NOMO-1 treated with dmso at 0.1 percent for 144 hours (cell line): ENCODE measurements at regions not wholly inside any gene's neighbourhood (a gene's known extent, or its start where the extent isn't known, plus 50 kb on each side); places are given as distances from the start of the nearest gene placed in this dataset.
"Not testable (repeated sequence)": the region's sequence is repeated elsewhere in the genome, so short reads cannot be mapped to it uniquely, and the experiment has no call there.

Experiments used
- DNase-seq: peaks from one replicate; lab custom pipeline; 2025; ENCODE audit not compliant: unreplicated experiment; lab: John Stamatoyannopoulos, UW

DNA sequence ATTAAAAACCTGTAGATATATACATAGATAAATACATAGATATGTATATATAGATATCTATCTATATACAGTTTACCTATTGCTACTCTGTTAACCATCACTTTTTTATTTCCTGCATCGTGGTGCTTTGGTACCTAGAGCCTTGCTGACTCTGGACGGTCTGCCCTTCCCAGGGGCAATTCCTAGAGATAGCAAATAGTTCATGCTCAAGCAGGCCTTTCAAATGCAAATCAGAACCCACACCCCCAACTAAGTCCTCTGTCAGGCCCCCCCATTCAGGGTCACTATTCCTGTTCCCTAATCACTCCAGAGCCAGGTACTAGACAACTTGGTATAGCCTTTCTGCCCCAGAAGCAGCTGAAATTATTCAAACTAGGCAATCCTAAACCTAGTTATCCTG is 273.5 kb upstream of the ADGRL3 start:
- DNase-seq: no peak

DNA sequence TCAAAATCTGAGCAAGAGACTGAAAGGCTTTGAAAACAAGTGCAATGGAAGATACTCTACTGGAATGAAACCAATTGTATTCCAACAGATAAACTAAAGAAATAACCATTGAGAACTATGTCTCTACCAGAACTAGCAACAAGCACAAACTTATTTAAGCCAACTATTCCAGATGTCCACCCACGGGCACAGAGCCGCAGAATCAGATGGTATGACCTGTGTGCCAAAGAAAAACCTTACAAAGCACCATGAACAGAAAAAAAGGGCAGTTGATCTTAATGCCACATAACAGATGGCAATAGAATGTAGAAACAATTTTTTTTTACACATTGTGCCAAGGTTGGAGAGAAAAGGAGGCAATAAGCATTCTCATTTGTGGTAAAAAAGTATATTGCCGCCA is 269.3 kb upstream of the ADGRL3 start:
- DNase-seq: no peak

DNA sequence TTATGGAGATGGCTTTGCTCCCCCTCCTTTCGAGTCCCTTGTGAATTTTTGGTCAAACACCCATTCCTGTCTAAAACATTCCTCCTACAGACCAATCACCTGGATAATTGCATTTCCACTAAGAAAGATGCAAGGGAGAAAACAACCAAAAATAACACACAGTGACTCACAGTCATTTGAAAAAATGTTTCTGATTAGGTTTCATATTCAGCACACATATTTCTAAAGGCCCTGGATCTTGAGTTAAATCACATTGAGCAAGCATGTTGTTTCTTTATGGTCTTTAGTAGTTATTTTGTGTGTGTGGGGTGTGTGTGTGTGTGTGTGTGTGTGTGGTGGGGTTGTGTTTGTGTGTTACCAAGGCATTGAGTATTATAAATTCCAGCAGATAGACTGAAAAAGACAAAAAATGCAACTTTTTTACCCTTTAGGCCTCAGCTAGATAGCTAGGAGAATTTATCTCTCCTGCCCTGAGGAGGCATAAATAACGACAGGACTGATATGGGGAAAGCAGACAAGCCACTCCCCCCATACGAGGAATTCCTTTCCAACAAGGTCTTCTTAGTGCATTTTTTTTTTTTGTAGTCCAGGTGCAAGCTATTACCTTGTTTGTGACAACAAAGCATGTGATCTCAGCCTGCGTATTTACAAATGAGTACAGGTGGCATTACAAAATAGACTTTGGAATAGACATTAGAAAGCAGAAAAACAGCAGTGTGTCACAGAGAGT is 265.4 kb upstream of the ADGRL3 start:
- no peak for DNase-seq

- DNase-seq: no peak
Observed at GRCh38 chr4:60938181-60938580, 261.9 kb upstream of the ADGRL3 start.

DNA sequence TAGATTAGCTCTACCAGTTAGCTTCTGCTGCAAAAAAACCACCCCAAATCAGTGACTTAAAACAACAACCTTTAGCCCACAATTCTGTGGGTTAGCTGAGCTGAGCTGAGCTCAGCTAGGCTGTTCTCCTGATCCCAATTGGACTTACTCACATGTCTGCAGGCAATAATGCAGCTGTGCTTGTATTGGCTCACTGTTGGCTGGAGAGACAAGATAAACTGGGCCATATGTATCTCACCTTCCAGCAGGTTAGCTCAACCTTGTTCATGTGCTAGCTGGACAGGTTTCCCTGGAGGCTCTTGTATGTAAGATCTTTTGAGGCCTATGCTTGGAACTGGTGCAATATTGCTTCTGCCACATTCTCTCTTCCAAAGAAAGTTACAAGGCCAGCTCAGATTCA is 261.5 kb upstream of the ADGRL3 start:
- DNase-seq: no peak

DNA sequence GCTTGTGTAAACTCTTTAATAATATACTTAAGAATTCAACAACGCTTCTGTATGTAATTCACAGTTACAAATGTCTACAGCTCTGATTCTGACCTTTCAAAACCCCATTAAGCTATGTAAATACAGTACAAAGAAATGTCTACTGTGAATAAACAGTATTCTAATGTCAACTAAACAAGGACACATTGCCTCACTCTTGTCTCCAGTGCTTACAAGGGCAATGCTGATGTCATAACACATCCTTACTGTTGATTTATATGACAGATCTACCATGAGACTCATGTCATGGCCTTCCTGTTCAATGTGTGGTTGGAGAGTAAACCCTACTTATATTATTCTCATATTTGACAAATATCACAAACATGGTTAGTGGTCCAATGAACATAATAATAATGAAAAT is 256.1 kb upstream of the ADGRL3 start:
- DNase-seq: no peak

GRCh38 chr4:60945641-60946040 is 254.5 kb upstream of the ADGRL3 start:
- no peak for DNase-seq

- no peak for DNase-seq
Observed at GRCh38 chr4:60948008-60948407, 252.1 kb upstream of the ADGRL3 start.

DNA sequence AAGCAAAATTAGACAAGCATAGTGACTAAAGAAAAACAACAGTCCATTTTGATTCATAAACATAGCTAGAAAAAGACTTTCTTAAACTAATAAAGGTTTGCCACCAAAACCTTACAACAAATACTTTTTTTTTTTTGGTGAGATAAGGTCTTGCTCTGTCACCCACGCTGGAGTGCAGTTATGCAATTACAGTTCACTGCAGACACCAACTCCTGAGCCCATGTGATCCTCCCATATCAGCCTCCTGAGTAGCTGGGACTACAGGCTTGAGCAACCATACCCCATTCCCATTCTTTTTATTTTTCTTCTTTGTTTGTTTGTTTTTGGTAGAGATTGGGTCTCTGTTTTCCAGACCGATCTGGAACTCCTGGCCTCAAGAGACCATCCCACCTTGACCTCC is 247.2 kb upstream of the ADGRL3 start:
- no peak for DNase-seq

DNA sequence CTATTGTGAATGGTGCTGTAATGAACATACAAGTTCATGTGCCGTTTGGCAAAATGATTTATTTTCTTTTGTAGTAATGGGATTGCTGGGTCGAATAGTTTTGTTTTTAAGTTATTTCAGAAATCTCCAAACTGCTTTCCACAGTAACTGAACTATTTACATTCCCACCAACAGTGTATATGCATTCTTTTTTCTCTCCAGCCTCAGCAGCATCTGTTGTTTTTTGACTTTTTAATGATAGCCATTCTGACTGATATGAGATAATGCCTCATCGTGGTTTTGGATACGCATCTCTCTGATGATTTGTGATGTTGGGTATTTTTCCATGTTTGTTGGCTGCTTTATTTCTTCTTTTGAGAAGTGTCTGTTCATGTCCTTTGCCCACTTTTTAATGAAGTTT is 246.3 kb upstream of the ADGRL3 start:
- DNase-seq: no peak

DNA sequence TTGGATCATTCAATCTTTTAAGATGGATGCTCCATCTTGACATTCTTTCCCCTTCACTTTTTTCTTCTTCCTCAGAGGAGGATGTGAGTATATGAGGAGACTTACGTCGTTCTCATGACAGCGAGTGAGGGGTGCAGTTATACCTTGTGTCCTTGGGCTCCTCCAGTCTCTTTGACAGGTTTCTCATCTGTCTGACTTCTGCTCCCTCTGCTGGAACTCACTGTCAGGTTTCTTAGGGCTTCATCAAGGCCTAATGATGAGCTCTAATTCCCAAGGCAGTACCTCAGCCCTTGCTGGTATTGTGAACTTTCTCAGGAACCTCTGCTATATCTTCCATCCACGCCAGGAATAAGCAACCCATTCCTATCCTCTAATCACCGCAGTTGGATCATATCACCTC is 237.8 kb upstream of the ADGRL3 start:
- no peak for DNase-seq

DNA sequence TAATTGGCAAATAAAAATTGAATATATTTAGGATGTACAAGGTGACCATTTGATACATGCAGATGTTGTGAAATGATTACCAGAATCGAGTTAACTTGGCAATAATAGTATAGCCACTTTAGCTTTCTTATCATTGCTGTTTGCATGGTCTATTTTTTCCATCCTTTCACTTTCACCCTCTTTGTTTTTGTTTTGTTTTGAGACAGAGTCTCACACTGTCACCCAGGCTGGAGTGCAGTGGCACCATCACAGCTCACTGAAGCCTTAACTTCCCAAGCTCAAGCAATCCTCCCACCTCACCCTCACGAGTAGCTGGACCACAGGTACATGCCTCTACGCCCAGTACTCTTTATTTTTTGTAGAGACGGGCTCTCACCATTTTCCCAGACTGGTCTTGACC is 218.6 kb upstream of the ADGRL3 start:
- DNase-seq: no peak

DNA sequence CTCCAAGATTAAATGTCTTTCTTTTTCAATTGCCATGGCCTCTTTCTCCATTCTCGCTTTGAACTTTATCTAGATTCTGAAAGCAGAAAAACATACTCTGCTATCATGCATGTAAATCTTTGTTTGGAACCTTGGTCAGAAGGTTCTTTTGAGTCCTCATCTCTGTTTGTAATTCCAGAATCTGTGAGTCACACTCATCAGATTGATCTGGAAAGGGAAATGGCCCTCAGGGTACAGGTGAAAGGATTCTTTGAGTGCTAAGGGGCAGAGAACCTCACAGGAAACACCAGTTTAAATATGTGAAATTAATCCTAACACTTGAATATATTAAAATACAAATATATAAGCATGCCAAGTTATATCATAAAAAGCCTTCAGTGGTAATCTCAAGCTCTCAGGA is 211.0 kb upstream of the ADGRL3 start:
- DNase-seq: no peak

DNA sequence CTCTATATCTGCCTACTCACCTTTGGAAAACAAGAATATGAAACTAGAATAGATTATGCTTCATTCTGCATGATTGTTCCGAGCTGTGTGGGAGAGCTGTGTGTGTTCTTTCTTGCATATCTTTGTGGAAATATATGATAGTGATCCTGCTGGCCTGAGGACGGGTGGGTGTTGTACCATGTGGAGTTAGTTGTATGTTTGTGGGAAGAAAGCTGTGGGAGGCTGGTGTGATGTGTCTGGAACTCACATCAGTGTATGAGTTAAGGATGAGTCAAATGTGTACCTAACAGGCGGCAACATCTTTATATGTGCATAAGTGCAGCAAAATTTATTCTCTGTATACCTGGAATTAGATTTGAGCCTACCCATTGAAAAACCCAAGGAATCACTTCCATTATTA is 208.1 kb upstream of the ADGRL3 start:
- no peak for DNase-seq

DNA sequence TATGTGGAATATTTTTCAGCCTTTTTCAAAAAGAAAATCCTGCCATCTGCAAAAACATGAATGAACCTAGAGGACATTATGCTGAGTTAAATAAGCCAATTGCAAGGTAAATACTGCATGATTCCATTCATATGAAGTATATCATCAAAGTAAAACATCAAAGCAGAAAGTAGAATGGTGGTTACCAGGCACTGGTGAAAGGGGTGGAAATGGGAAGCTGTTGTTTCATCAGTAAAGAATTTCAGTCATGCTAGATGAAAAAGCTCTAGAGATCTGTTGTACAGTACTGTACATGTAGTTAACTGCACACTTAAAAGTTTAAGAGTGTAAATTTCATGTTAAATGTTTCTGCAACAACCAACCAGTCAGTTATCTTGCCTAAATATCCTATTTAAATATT is 196.8 kb upstream of the ADGRL3 start:
- no peak for DNase-seq

DNA sequence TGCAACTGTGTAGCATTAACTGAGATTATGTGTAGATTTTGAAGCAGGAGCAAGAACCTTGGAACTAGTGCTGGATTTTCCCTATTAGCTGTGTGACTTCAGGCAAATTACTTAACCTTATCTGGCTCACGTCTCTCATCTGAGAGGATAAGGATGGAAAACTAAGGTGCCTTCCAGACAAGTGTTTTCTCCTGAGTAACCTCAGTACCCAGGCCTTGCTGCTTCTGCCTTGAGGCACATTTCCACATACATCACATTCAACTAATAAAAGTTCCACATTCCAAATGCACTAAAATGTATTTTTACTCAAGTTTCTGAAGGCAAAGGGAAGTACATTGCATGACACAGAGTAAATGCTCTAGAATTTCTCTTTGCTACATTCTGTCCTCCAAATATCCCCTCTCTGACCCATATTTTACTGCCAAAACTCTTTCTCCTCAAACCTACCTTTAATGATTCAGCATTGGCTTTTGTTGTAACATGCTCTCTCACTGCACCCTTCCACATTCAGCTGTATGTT is 195.4 kb upstream of the ADGRL3 start:
- no peak for DNase-seq

GRCh38 chr4:61011051-61011450 is 189.1 kb upstream of the ADGRL3 start:
- no peak for DNase-seq

DNA sequence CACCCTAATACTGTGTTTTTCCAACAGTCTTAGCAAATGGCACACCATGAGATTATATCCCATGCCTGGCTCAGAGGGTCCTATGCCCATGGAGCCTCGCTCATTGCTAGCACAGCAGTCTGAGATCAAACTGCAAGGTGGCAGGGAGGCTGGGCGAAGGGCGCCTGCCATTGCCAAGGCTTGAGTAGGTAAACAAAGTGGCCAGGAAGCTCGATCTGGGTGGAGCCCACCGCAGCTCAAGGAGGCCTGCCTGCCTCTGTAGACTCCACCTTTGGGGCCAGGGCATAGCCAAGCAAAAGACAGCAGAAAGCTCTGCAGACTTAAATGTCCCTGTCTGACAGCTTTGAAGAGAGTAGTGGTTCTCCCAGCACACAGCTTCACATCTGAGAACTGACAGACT is 188.2 kb upstream of the ADGRL3 start:
- DNase-seq: not testable (repeated sequence)

GRCh38 chr4:61024610-61025009 is 175.5 kb upstream of the ADGRL3 start:
- DNase-seq: no peak

- no peak for DNase-seq
Observed at GRCh38 chr4:61027939-61028338, 172.2 kb upstream of the ADGRL3 start.

DNA sequence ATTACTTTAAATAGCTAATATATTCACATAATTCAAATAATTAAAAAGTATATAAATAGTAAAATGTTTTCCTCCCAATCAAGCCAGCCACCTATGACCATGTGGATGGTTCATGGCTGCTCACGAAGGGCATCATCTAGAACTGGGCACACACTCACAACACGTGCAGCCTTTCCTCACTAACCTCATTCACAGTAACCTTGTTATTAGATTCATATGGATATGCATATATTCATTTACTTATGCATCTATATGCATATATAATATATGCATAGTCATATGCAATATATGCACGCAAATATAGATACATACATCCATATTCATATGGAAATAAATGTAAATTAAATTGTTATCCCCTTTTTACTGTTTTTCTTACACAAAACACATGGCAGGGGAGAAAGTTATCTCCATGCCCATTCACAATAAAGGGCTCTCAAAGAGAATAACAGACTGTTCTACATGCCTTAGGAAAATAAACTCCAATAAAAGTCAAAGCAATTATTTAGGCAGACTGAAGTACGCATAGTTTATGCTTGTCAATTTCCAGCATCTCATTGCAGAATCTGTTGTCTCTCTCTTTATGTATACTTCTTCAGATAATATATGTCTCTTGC is 163.9 kb upstream of the ADGRL3 start:
- DNase-seq: no peak

- DNase-seq: no peak
Observed at GRCh38 chr4:61041527-61041926, 158.6 kb upstream of the ADGRL3 start.

- no peak for DNase-seq
Observed at GRCh38 chr4:61044837-61045236, 155.3 kb upstream of the ADGRL3 start.
